Neural crest cell (in vitro differentiated cells): ENCODE measurements at regions not wholly inside any gene's neighbourhood (a gene's known extent, or its start where the extent isn't known, plus 50 kb on each side); places are given as distances from the start of the nearest gene placed in this dataset.

ENCODE experiments used
- DNase-seq: peaks from one replicate; pipeline ENCODE4 v3.0.0; 2021; ENCODE audit warnings: low read depth, mixed read lengths, low spot score
- H3K27ac Mint-ChIP-seq: one replicate; pipeline ENCODE4 v1.8.0; 2021; ENCODE audit warnings: mild to moderate bottlenecking, mixed read lengths; ENCODE audit not compliant: unreplicated experiment
- H3K27me3 Mint-ChIP-seq: 2 replicates; pipeline ENCODE4 v1.8.0; 2021; ENCODE audit warnings: low read depth, mild to moderate bottlenecking, mixed read lengths
- H3K36me3 Mint-ChIP-seq: 2 replicates; pipeline ENCODE4 v1.8.0; 2021; ENCODE audit warnings: low read depth, mild to moderate bottlenecking, mixed read lengths
- H3K4me1 Mint-ChIP-seq: 2 replicates; pipeline ENCODE4 v1.8.0; 2021; ENCODE audit warnings: mixed read lengths
- H3K4me3 Mint-ChIP-seq: one replicate; pipeline ENCODE4 v1.8.0; 2021; ENCODE audit warnings: mild to moderate bottlenecking, mixed read lengths
- H3K9me3 Mint-ChIP-seq: 2 replicates; pipeline ENCODE4 v1.8.0; 2021; ENCODE audit warnings: mixed read lengths
- CTCF ChIP-seq: fragments of 200-600 bp; sonication (generic); conservative IDR thresholded peaks from 2 replicates; pipeline ENCODE4 v1.5.0; 2021; ENCODE audit warnings: antibody characterized with exemption, mild to moderate bottlenecking

GRCh38 chr1:70760154-70760553 lies 287.5 kb downstream of the PTGER3 start:
- Mint-ChIP-seq H3K27ac (no peak overlapping the region), H3K4me3 (no peak overlapping the region), H3K27me3 (peaks cover 7% of the 10 kb centered on the region), H3K9me3 (peaks cover 4% of the 10 kb centered on the region), H3K4me1 (no peaks in the 10 kb centered on the region), H3K36me3 (no peaks in the 10 kb centered on the region)
- no peak for DNase-seq
- TF ChIP-seq CTCF = no peak

- H3K4me1 Mint-ChIP-seq = no peaks in the 10 kb centered on the region
- H3K4me3 Mint-ChIP-seq = no peak overlapping the region
- TF ChIP-seq CTCF = no peak
- no peak overlapping the region for H3K27ac Mint-ChIP-seq
- H3K36me3 Mint-ChIP-seq = no peaks in the 10 kb centered on the region
- H3K9me3 Mint-ChIP-seq = peaks cover 4% of the 10 kb centered on the region
- DNase-seq = no peak
- peaks cover 11% of the 10 kb centered on the region for H3K27me3 Mint-ChIP-seq
Observed at GRCh38 chr1:70762386-70762785, 285.2 kb downstream of the PTGER3 start.

- Mint-ChIP-seq H3K27ac (no peak overlapping the region), H3K36me3 (no peaks in the 10 kb centered on the region), H3K4me3 (no peak overlapping the region), H3K9me3 (peaks cover 4% of the 10 kb centered on the region), H3K4me1 (no peaks in the 10 kb centered on the region), H3K27me3 (peaks cover 15% of the 10 kb centered on the region)
- TF ChIP-seq CTCF = no peak
- no peak for DNase-seq
Observed at GRCh38 chr1:70764747-70765146, 282.9 kb downstream of the PTGER3 start.

GRCh38 chr1:70767377-70767776 lies 280.2 kb downstream of the PTGER3 start:
- H3K27ac Mint-ChIP-seq = no peak overlapping the region
- DNase-seq = no peak
- H3K36me3 Mint-ChIP-seq = no peaks in the 10 kb centered on the region
- H3K9me3 Mint-ChIP-seq = peaks cover 21% of the 10 kb centered on the region
- no peak overlapping the region for H3K4me3 Mint-ChIP-seq
- peaks cover 26% of the 10 kb centered on the region for H3K27me3 Mint-ChIP-seq
- TF ChIP-seq CTCF = no peak
- no peaks in the 10 kb centered on the region for H3K4me1 Mint-ChIP-seq

GRCh38 chr1:70768216-70768615 lies 279.4 kb downstream of the PTGER3 start:
- Mint-ChIP-seq H3K36me3 (no peaks in the 10 kb centered on the region), H3K27ac (no peak overlapping the region), H3K9me3 (peaks cover 18% of the 10 kb centered on the region), H3K4me3 (no peak overlapping the region), H3K4me1 (no peaks in the 10 kb centered on the region), H3K27me3 (peaks cover 26% of the 10 kb centered on the region)
- no peak for TF ChIP-seq CTCF
- DNase-seq = no peak
